Activated CD4-positive, alpha-beta T cell treated with anti-CD3 and anti-CD28 coated beads for 48 hours (primary cell): ENCODE measurements at regions not wholly inside any gene's neighbourhood (a gene's known extent, or its start where the extent isn't known, plus 50 kb on each side); places are given as distances from the start of the nearest gene placed in this dataset.

Source experiments
- DNase-seq: peaks from one replicate; pipeline ENCODE4 v3.0.0-alpha.2; 2020

DNA sequence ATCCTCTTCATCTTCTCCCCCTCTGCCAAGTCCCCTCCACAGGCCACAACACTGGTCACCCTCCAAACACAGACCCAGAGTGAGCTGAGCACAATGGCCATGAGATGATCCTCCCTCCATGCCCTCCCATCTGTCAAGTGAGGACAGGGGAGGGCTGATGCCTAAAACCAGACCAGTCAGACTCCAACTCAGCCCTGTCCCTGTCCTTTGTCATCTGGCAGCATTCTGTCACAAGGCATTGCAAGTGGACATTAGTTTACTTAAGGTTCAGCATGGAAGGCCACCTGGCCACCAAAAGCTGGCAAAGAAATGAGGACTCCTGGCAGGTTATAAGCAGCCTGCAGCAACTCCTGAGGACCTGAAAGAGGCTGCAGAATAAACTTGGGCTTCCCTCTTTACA is 136.2 kb upstream of the SLC30A5 start:
- DNase-seq, result no peak

DNA sequence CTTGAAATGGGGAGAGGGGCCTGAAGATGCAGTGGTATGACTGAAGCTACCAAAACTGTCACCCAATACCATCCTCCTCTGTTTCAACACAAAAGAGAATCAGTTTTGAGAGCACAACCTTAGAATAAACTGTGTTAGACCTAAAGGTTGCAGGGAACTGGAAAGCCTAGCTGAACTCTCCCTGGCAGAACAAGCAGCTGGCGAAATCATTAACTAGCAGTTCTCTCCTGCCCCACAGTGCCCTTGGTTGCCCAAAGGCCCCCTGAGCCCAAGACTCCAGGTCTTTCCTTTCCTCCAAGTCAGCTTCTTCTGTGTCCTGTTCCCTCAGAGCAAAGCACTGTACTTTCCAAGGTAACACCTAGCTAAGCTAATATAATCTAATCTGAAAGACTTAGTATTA is 135.4 kb upstream of the SLC30A5 start:
- DNase-seq, result no peak

DNA sequence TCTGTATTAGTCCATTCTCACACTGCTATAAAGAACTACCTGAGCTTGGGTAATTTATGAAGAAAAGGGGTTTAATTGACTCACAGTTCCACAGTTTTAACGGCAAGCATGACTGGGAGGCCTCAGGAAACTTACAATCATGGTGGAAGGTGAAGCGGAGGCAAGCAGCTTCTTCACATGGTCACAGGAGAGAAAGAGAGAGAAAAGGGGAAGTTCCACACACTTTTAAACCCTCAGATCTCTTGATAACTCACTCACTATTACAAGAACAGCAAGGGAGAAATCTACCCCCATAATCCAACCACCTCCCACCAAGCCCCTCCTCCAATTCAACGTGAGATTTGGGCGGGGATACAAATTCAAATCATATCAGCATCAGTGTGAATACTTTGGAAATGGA is 133.4 kb upstream of the SLC30A5 start:
- DNase-seq, result no peak

DNA sequence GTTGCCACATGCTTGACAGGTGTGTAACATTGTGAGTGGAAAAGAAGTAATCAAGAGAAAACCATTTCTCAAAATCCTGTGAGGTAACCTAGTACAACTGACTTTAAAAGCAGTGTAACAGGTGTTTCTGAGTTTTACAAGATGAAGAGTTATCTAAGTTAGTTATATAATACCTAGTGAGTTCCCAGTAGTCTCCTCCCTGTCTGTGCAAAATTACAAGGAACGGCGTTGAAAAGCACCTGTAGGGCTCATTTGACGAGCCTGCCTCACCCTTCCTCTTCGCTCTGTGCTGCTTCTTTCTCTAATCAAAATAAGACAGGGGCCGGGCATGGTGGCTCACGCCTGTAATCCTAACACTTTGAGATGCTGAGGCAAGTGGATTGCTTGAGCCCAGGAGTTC is 132.9 kb upstream of the SLC30A5 start:
- DNase-seq, result no peak

DNA sequence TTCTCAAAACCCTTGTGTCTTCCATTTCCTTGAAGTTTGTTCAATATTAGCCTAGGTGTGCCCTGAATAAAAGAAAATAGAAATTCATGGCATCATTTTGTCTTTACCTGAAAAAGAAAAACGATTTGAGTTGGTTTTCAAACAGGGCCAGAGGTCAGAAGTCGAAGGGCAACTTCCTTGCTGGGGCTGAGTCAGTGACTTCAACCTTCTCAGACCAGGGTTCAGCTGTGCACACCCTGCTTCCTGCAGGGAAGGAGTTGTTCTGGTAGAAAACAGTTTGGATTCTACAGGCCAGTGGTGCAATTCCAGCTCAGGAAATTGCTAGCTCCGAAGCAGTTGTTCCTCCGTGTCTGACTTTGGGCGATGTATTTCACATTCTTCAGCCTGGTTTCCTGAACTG is 132.1 kb upstream of the SLC30A5 start:
- DNase-seq, result no peak

DNA sequence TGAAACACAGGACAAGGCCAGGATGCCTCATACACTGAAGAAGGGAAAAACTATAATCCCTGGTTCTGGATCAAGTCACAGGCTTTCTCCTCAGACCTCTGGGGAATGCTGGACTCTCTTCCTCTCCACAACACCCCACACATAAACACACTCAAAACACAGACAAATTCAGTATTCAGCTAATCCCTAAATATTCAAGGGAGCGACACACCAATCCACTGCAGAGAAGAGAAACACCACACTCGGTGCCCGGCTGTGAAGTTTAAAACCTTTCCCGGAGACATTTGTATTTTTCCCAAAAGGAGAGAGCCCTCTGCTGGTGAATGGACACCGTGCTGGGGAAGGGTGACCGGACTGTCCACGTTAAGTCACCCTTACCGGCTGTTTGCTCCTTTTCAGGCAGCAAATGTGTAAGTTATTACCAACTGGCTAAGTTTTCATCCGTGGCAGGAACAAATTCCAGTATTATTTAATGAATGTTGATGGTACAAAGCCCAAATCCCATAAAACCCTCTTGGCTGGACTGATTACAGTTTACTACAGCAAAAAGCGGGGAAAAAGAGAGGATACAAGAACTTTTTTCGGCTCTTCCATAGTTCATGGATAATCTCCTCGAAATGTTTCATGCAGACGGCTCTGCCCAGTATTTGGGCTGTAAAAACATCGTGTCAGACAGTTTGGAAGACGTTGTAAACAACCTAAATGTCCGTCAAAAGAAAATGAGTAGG is 130.9 kb upstream of the SLC30A5 start:
- peak; percentile 12 for DNase-seq

DNA sequence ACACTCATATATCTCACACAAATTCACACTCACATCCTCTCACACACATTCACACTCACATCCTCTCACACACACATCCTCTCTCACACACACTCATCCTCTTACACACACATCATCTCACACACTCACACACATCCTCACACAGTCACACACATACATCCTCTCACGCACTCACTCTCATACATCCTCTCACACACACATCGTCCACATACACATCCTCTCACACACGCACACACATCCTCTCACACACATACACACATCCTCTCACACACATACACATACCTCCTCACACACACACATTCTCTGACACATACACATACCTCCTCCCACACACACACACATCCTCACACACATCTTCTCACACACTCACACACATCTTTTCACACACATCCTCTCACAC is 129.1 kb upstream of the SLC30A5 start:
- DNase-seq, result no peak

DNA sequence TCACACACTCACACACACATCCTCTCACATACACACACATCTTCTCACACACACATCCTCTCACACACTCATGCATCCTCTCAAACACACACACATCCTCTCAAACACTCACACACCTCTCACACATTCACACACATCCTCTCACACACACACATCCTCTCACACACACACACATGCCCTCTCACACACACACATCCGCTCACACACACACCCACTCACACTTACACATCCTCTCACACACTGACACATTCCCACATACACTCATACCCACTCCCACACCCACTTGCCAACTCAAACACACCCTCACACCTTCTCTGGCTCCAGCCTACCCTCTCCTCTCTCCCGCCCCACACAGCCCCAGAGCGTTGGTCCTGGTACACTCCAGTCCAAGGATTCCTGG is 127.9 kb upstream of the SLC30A5 start:
- no peak for DNase-seq

DNA sequence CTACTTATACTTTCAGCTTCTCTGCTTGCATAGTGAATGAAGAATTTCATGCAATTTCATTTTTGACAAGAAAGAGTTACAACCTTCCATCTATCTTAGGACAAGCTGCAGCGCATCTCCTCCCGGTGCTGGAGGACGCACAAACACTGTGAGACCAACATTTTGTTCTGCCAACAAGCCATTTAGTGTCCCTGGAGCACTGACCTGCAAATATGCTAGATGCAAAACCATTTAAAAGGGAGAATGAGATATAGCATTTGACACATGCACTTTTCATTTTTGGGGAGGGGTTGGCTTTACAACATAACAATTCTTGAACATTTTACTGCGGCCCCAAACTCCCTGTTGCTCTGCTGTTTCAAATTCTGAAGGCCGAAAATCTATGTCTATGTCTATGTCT is 127.2 kb upstream of the SLC30A5 start:
- no peak for DNase-seq

DNA sequence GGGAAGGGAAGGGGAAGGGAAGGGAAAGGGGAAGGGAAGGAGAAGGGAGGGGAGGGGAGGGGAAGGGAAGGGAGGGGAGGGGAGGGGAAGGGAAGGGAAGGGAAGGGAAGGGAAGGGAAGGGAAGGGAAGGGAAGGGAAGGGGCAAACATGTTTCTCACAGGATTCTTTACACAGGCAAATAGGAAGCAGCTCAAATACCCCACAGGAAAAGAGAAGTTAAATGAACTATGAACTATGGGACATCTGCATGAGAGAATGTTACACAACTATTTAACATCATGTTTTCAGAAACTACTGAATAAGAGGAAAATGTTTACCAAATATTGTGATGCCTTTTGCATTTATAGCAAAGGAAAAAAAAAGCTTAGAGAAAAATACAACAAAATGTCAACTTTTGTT is 125.4 kb upstream of the SLC30A5 start:
- no peak for DNase-seq

DNA sequence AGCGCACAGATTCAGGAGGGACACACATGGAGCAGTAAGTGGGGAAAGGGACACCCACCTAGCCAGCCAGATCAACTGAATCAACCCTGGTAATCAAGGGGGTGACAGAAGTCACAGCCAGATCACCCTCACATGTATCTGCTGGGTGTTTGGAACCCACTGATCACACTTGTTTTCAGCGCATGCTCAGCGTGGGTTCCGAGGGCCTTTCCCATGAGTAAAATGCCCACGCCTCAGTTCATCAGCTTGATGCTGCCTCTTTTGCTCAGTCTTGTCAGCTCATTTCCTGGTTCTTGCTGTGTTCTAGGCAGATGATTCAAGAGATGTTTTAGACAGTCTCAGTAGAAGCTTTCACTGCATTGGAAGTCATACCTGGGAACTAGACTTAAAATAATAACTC is 123.2 kb upstream of the SLC30A5 start:
- DNase-seq, result no peak

DNA sequence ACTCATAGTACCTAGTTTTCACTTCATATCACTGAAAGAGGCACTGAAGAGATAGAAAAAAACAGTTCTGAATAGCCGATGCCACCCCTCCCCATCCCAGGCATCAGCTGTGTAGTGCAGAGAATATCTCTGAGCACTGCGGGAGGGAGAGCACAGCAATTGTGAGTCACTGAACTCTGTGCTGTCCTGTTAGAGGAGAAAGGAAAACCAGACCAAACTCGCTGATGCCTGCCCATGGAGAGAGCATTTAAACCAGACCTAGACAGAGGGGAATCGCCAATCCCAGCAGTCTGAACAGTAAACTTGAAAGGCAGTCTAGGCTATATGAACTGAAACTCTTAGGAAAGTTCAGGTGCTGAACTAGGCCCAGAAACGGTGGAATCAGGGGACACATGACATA is 120.1 kb upstream of the SLC30A5 start:
- no peak for DNase-seq

DNA sequence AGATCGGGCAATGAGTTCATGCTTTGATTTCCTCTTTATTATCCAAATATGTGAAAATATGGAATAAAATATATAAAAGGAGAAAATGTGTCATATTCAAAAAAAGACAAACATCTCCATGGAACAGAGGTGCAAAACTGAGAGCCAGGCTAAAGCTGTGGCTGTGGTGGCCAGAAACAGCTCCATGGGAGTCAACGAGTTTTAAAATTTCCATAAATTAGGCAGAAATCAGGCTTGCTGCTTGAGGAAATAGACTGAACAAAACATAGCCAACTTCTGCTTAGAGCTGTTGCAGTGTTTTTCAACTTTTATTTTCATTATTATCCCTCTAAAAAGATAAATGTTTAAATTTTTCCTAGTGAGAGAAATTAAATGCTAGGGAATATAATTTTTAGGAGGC is 110.8 kb upstream of the SLC30A5 start:
- DNase-seq, result no peak

DNA sequence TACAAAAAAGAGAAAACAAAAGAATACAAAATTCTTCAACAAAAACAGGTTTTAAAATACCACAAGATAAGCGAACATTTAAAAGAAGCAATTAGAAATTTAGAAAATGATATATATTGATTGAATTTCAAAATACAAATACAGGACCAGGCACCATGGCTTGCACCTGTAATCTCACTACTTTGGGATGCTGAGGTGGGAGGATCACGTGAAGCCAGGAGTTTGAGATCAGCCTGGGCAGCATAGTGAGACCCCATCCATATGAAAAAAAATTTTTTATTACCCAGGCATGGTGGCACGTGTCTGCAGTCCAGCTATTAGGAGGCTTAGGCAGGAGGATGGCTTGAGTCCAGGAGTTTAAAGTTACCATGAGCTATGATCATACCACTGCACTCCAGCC is 109.9 kb upstream of the SLC30A5 start:
- DNase-seq, result no peak

DNA sequence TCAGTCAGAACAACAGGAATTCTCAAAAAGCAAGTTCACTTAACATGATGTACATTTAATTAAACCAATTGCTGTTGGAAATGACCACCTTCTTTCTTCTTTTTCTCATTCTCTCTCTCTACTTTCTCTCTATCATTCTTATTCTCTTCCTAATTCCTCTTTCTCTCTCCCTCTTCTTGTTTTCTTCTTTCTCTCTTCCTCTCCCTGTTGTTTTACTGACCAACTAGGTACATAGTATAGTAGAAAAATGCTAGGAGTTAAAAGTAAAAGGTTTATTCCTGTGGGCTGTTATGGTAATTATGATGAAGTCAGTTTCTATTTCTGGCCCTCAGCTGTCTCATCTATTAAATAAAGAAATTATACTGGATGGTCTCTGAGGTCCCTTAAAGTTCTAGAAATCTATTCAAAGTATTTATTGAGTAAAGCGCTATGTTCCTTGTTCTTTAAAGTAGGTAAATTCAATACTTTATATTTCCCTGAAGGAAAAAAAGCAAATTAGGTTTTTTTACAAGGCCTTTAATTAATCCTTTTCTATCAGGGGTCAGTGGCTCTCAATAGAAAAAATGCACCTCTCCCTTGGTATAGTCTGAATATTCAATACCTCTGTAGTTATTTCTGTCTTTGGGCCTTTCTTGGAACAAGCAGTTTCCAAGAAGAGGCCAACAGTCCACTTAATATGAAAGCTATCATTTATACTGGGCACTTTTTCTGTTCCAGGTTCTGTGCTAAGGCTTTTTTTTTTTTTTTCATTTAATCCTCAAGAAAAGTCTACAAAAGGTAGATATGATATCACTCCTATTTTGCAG is 102.3 kb upstream of the SLC30A5 start:
- no peak for DNase-seq

DNA sequence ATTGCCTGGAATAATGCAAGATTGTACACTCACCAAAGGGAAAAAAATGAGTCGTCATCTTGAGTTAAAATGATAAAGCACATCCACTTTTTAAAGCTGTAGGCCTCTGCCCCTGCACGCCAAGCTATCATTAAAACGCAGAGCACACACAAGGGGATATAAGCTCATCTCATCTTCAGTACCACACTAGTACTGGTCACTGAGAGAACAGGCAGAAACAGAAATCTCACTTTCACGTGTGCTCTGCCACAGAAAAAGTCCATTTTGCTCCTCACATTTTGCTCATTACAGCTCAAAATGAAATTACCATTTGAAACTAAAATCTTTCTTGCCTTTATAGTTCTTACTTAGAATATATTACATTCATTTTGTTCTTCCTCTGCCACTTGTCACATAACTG is 99.2 kb upstream of the SLC30A5 start:
- no peak for DNase-seq

DNA sequence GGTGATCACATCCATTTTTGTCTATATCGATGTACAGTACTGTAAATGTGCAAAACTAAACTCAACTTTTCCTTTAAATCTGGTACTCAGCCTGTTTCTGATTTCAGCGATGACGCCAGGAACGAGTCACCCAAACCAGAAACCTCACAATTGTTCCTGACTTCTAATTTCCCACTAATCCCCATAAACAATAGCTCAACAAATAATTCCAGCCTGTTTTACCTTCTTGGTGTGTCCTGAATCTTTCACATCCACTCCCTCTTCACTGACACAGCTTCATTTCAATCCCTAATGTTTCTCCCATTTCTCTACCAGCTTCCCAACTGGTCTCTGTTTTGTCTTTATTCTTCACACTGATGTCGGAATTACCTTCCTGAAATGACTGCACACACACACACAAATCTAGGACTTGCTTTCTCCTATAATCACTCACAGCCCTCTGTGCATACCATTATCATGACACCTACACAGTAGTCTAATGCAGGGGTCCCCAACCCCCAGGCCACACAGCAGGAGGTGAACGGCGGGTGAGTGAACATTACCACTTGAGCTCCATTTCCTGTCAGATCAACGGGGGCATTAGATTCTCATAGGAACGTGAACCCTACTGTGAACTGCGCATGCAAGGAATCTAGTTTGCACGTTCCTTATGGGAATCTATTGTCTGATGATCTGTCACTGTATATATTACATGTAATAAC is 97.8 kb upstream of the SLC30A5 start:
- DNase-seq, result no peak

DNA sequence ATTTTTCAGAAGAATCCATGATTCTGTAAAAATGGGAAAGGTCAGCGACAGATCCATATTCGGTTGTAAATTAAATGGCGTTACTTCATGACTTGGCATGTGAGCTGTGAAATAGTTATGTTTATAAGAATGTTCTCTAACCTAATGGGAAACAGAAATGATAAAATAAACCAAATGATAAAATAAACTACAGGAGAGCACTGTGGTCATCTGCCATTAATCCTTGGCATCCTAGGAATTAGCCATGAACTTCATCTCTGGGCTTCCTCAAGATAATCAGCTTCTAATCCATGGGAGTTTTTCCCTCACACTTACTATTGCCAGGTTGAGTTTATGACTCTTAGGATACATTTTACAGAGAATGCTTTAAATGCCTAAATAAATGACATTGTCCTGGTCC is 94.6 kb upstream of the SLC30A5 start:
- DNase-seq, result no peak

DNA sequence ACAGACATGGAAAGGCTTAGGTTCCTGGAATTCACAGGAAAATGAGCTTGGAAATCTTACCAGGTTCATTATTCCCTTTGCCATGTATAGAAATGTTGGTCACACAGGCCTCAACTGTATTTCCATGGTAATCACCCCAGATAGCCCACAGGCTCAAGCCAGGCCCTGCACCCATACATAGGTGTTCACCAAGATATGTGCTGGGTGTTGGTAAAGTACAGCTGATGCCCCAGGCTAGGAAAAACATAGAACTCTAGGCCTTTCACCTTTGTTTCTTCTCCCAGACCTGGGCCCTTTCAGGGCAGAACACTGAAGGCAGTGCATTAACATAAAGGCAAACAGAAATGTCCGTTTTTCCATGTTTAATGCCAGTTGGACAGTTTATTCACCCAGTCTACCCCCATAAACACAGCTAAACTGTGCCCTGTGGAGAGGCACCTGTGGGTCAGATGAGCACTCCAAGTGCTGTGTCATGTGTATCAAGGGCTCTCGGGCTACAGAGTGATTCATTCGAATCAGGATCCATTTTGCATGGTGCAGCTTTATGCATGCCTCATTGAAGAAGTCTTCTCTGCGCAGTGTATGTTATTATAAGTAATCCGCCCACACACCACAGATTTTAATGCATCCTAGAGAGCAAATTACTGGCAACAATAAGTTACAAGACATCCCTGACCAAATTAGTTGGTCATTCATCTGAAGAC is 93.4 kb upstream of the SLC30A5 start:
- no peak for DNase-seq

DNA sequence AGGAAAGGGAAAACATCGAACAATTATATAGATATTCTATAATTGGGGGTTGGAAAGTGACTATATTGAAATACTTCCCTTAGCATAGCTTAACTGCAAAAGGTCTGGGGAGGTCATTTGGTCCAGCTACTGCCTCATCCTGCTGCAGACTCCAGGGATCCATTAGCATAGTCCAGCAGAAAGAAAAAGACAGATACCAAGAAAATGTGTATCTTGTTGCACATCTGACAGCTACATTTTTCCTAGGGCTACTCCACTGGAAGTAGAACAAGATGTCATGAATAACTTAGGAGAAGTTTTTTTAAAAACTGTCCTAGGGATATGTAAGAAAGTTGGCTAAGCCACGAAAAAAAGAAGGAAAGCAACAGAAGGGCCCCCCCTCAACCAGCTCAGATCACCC is 92.9 kb upstream of the SLC30A5 start:
- DNase-seq, result no peak

DNA sequence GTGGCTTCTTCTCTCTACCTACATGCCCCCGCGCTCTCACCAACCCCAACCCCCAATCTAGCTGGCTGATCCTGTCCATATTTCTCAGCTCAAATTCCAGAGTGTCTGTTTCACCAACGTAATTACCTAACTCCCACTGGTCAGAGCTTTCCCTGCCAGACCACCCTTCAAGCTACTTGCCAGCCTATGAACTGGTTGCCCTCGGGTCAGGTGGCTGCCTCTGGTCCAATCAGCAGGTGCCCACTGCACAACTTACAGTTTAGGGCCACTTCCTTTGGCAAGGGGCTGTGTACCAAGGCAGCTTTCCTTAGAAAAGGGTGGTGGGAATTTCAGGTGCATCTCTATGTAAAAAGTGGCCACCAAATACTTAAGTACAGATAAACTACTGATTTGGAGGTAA is 92.2 kb upstream of the SLC30A5 start:
- no peak for DNase-seq

DNA sequence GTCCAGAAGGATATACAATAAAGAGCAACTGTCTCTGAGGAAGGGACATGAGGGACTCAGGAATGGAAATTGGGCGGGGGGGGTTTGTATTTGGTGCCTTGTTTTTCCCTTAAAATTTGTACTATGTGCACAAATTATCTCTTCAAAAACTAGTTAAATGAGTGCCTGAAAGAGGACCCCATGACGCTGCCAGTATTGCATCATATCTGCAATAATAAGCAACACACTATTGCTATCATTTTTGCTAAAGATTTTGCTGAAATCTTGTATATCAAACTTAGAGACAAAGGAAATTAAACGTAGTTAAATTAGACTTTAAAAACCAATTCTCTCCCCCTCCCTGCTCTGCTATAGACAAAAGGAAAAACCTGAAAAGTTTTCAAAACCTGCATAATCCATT is 89.7 kb upstream of the SLC30A5 start:
- DNase-seq, result no peak

DNA sequence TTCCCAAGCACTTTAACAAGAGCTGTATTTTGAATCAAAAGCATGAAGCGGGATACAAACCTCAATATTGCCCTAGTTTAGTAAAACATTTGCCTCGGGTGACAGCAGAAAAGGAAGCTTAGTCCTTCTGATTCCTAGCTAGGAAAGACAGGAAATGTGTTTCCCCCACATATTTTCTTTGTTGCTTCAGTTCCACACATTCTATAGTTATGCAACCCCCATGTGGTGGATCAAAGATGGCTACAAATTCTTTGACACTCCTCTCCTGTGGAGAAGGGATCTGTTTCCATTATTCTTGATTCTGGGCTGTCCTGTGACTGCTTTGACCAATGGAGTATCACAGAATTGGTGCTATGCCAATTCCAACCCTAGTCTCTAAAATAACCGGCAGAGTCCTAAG is 89.1 kb upstream of the SLC30A5 start:
- DNase-seq, result no peak

DNA sequence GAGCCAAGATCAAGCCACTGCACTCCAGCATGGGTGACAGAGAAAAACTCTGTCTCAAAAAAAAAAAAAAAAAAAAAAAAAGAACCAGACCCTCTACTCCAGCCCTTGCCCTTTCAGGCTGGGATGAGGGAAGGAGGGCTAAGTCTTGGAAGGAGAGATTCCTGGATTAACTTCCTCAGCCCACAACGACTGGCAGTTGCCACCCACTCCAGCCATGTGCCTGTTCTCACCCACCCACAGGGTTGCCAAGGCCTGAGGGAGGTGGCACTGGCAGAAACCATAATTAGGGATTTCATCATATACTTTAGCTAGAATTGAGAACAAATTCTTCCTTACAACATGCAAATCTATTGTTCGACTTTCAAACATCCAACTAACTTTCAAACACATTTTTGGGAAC is 87.8 kb upstream of the SLC30A5 start:
- DNase-seq, result no peak
